ENCODE measurements at regions not wholly inside any gene's neighbourhood (a gene's known extent, or its start where the extent isn't known, plus 50 kb on each side); places are given as distances from the start of the nearest gene placed in this dataset.
"Not testable (repeated sequence)": the region's sequence is repeated elsewhere in the genome, so short reads cannot be mapped to it uniquely, and the experiment has no call there.

DNA sequence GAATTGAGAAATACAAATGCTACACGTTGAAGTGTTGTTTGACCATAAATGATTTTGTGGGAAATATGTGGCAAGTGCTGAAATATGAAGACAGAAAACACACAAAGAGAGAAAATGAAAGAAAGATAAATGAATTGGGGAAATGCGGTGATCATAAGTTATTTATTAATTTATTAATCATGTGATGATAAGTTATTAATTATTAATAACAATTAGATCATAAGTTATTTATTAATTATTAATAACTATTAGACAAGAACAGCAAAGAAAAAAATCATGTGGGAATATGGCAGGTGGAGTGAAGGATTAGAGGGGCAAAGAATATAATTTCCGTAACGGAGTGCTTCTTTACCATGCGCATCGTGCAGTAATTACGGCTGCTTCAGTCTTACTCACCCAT lies 126.6 kb downstream of the OR4F15 start:
- TF ChIP-seq, protein P1, sequence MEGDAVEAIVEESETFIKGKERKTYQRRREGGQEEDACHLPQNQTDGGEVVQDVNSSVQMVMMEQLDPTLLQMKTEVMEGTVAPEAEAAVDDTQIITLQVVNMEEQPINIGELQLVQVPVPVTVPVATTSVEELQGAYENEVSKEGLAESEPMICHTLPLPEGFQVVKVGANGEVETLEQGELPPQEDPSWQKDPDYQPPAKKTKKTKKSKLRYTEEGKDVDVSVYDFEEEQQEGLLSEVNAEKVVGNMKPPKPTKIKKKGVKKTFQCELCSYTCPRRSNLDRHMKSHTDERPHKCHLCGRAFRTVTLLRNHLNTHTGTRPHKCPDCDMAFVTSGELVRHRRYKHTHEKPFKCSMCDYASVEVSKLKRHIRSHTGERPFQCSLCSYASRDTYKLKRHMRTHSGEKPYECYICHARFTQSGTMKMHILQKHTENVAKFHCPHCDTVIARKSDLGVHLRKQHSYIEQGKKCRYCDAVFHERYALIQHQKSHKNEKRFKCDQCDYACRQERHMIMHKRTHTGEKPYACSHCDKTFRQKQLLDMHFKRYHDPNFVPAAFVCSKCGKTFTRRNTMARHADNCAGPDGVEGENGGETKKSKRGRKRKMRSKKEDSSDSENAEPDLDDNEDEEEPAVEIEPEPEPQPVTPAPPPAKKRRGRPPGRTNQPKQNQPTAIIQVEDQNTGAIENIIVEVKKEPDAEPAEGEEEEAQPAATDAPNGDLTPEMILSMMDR (conservative IDR thresholded peaks at IDR 0.05; ENCODE audit: low read length) = not testable (repeated sequence)
- not testable (repeated sequence) for TF ChIP-seq EZH2phosphoT487 (IDR thresholded peaks at IDR 0.05; ENCODE audit: borderline replicate concordance)
